ENCODE measurements at regions not wholly inside any gene's neighbourhood (a gene's known extent, or its start where the extent isn't known, plus 50 kb on each side); places are given as distances from the start of the nearest gene placed in this dataset.

DNA sequence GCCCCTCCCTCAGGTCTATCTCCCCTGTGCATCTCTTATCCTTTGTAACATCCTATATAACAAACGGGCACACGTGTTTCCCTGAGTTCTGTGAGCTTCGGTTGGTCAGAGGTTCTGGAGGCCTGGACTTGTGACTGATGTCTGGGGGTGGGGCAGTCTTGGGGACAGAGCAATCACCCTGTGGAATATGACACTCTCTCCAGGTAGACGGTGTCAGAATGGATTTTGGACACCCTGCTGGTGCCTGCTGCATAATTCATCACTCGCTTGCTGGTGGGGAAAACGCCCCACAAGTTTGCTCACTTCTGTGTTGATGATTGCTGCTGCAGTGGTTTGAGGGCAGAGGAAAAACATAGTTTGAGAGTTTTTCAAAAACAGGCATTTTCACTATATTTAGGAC lies 223.2 kb downstream of the UQCRFS1 start:
- TF ChIP-seq POLR2A (IDR thresholded peaks at IDR 0.05; ENCODE audit: low read depth, low read length) (no peak), EGR1 (IDR thresholded peaks at IDR 0.05; ENCODE audit: borderline replicate concordance in 1 of 2, low read depth in 2 of 2, low read length in 2 of 2) (no peak), CREB1 (IDR thresholded peaks at IDR 0.05; ENCODE audit: low read depth) (no peak), RCOR1 (conservative IDR thresholded peaks at IDR 0.05; ENCODE audit: low read depth, low read length) (no peak), RFX5 (IDR thresholded peaks at IDR 0.05; ENCODE audit: low read depth, low read length) (no peak), ZNF274 (IDR thresholded peaks at IDR 0.05; ENCODE audit: insufficient read depth, insufficient read length) (no peak), JUNB (IDR thresholded peaks at IDR 0.05) (no peak), EZH2 (IDR thresholded peaks at IDR 0.05; ENCODE audit: borderline replicate concordance, control insufficient read depth, low read depth, low read length) (no peak), BHLHE40 (IDR thresholded peaks at IDR 0.05; ENCODE audit: borderline replicate concordance in 1 of 2, low read depth in 2 of 2, low read length in 1 of 2) (no peak), JUND (IDR thresholded peaks at IDR 0.05; ENCODE audit: low read depth, low read length) (no peak)
- TF ChIP-seq, protein P1, sequence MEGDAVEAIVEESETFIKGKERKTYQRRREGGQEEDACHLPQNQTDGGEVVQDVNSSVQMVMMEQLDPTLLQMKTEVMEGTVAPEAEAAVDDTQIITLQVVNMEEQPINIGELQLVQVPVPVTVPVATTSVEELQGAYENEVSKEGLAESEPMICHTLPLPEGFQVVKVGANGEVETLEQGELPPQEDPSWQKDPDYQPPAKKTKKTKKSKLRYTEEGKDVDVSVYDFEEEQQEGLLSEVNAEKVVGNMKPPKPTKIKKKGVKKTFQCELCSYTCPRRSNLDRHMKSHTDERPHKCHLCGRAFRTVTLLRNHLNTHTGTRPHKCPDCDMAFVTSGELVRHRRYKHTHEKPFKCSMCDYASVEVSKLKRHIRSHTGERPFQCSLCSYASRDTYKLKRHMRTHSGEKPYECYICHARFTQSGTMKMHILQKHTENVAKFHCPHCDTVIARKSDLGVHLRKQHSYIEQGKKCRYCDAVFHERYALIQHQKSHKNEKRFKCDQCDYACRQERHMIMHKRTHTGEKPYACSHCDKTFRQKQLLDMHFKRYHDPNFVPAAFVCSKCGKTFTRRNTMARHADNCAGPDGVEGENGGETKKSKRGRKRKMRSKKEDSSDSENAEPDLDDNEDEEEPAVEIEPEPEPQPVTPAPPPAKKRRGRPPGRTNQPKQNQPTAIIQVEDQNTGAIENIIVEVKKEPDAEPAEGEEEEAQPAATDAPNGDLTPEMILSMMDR (IDR thresholded peaks at IDR 0.05 in 2 of 3, conservative IDR thresholded peaks at IDR 0.05 in 1 of 3; ENCODE audit: control insufficient read depth in 2 of 3, extremely low read depth in 1 of 3, insufficient read depth in 1 of 3, low read depth in 3 of 3, low read length in 3 of 3): no peak
